ENCODE measurements at regions not wholly inside any gene's neighbourhood (a gene's known extent, or its start where the extent isn't known, plus 50 kb on each side); places are given as distances from the start of the nearest gene placed in this dataset.
"Not testable (repeated sequence)": the region's sequence is repeated elsewhere in the genome, so short reads cannot be mapped to it uniquely, and the experiment has no call there.

- DNase-seq: no peak
Measured at GRCh38 chr14:84303140-84303539, 1226.8 kb upstream of the FLRT2 start.

- no peak for DNase-seq
Measured at GRCh38 chr14:84312551-84312950, 1217.4 kb upstream of the FLRT2 start.

- no peak for DNase-seq
Measured at GRCh38 chr14:84323450-84323849, 1206.5 kb upstream of the FLRT2 start.

- DNase-seq: no peak
Measured at GRCh38 chr14:84323978-84324377, 1206.0 kb upstream of the FLRT2 start.

GRCh38 chr14:84336433-84336832 lies 1193.5 kb upstream of the FLRT2 start:
- DNase-seq: no peak

- no peak for DNase-seq
Measured at GRCh38 chr14:84340938-84341337, 1189.0 kb upstream of the FLRT2 start.

GRCh38 chr14:84341867-84342266 lies 1188.1 kb upstream of the FLRT2 start:
- not testable (repeated sequence) for DNase-seq

GRCh38 chr14:84343656-84344055 lies 1186.3 kb upstream of the FLRT2 start:
- DNase-seq: no peak

GRCh38 chr14:84351646-84352045 lies 1178.3 kb upstream of the FLRT2 start:
- DNase-seq: no peak

- no peak for DNase-seq
Measured at GRCh38 chr14:84361476-84361875, 1168.5 kb upstream of the FLRT2 start.

GRCh38 chr14:84375235-84375634 lies 1154.7 kb upstream of the FLRT2 start:
- DNase-seq: no peak

GRCh38 chr14:84390010-84390409 lies 1139.9 kb upstream of the FLRT2 start:
- DNase-seq: no peak

- DNase-seq: no peak
Measured at GRCh38 chr14:84397631-84398030, 1132.3 kb upstream of the FLRT2 start.

GRCh38 chr14:84399296-84399910 lies 1130.5 kb upstream of the FLRT2 start:
- DNase-seq: no peak

GRCh38 chr14:84401631-84402030 lies 1128.3 kb upstream of the FLRT2 start:
- no peak for DNase-seq

GRCh38 chr14:84403585-84403984 lies 1126.4 kb upstream of the FLRT2 start:
- DNase-seq: no peak

GRCh38 chr14:84404246-84404645 lies 1125.7 kb upstream of the FLRT2 start:
- no peak for DNase-seq

- no peak for DNase-seq
Measured at GRCh38 chr14:84409435-84409834, 1120.5 kb upstream of the FLRT2 start.

- DNase-seq: no peak
Measured at GRCh38 chr14:84410344-84410743, 1119.6 kb upstream of the FLRT2 start.

- DNase-seq: no peak
Measured at GRCh38 chr14:84420221-84420620, 1109.7 kb upstream of the FLRT2 start.

GRCh38 chr14:84421621-84422020 lies 1108.3 kb upstream of the FLRT2 start:
- DNase-seq: no peak

GRCh38 chr14:84425968-84426367 lies 1104.0 kb upstream of the FLRT2 start:
- no peak for DNase-seq

GRCh38 chr14:84432676-84433075 lies 1097.3 kb upstream of the FLRT2 start:
- no peak for DNase-seq

GRCh38 chr14:84433961-84434360 lies 1096.0 kb upstream of the FLRT2 start:
- DNase-seq: no peak

- DNase-seq: no peak
Measured at GRCh38 chr14:84435820-84436324, 1094.1 kb upstream of the FLRT2 start.

Data from activated CD4-positive, alpha-beta T cell treated with anti-CD3 and anti-CD28 coated beads, Interleukin-2, amount 50 U/mL, for 4 hours (primary cell).